SJSA1 (cell line): ENCODE measurements at regions not wholly inside any gene's neighbourhood (a gene's known extent, or its start where the extent isn't known, plus 50 kb on each side); places are given as distances from the start of the nearest gene placed in this dataset.
"Not testable (repeated sequence)": the region's sequence is repeated elsewhere in the genome, so short reads cannot be mapped to it uniquely, and the experiment has no call there.

Experiments
- DNase-seq, 2 experiments: peaks; one replicate each; pipeline ENCODE4 v3.0.0-alpha.2; 2015 to 2020; ENCODE audit warnings: low spot score in 2 of 2, low read depth in 1 of 2
- H3K27ac ChIP-seq: fragments of 250-450 bp; sonication (Bioruptor Pico); 2 replicates; pipeline ENCODE4 v1.5.1; 2020; ENCODE audit warnings: mild to moderate bottlenecking, moderate library complexity
- H3K27me3 ChIP-seq: fragments of 250-450 bp; sonication (Bioruptor Pico); replicated peaks from 2 replicates; pipeline ENCODE4 v1.5.1; 2020; ENCODE audit warnings: mild to moderate bottlenecking, moderate library complexity
- H3K36me3 ChIP-seq: fragments of 250-450 bp; sonication (Bioruptor Pico); 2 replicates; pipeline ENCODE4 v1.5.1; 2020; ENCODE audit warnings: mild to moderate bottlenecking
- H3K4me1 ChIP-seq: fragments of 250-450 bp; sonication (Bioruptor Pico); replicated peaks from 2 replicates; pipeline ENCODE4 v1.6.1; 2021; ENCODE audit warnings: mild to moderate bottlenecking
- H3K4me3 ChIP-seq: fragments of 250-450 bp; sonication (Bioruptor Pico); 2 replicates; pipeline ENCODE4 v1.5.1; 2020; ENCODE audit warnings: mild to moderate bottlenecking
- H3K9me3 ChIP-seq: fragments of 250-450 bp; sonication (Bioruptor Pico); replicated peaks from 2 replicates; pipeline ENCODE4 v1.5.1; 2020; ENCODE audit warnings: mild to moderate bottlenecking

- Histone ChIP-seq H3K27me3 (peaks cover 22% of the 10 kb centered on the region), H3K4me1 (no peaks in the 10 kb centered on the region), H3K36me3 (no peaks in the 10 kb centered on the region), H3K4me3 (no peak overlapping the region), H3K27ac (no peak overlapping the region), H3K9me3 (no peaks in the 10 kb centered on the region)
- no peak for DNase-seq
Observed at GRCh38 chr10:2772135-2772534, 295.2 kb upstream of the PFKP start.

GRCh38 chr10:2767293-2767692 lies 300.1 kb upstream of the PFKP start:
- H3K4me3 ChIP-seq, H3K9me3 ChIP-seq, H3K36me3 ChIP-seq, H3K4me1 ChIP-seq, H3K27ac ChIP-seq, DNase-seq: not testable (repeated sequence)
- H3K27me3 ChIP-seq = peaks cover 20% of the 10 kb centered on the region

- H3K27me3 ChIP-seq = peaks cover 22% of the 10 kb centered on the region
- no peak for DNase-seq
- H3K36me3 ChIP-seq = no peaks in the 10 kb centered on the region
- H3K9me3 ChIP-seq = no peaks in the 10 kb centered on the region
- no peak overlapping the region for H3K4me3 ChIP-seq
- H3K4me1 ChIP-seq = no peaks in the 10 kb centered on the region
- H3K27ac ChIP-seq = no peak overlapping the region
Observed at GRCh38 chr10:2761971-2762370, 305.4 kb upstream of the PFKP start.

GRCh38 chr10:2761311-2761710 lies 306.0 kb upstream of the PFKP start:
- no peak for DNase-seq
- peaks cover 22% of the 10 kb centered on the region for H3K27me3 ChIP-seq
- H3K9me3 ChIP-seq = no peaks in the 10 kb centered on the region
- H3K36me3 ChIP-seq = no peaks in the 10 kb centered on the region
- no peaks in the 10 kb centered on the region for H3K4me1 ChIP-seq
- H3K27ac ChIP-seq = no peak overlapping the region
- no peak overlapping the region for H3K4me3 ChIP-seq

GRCh38 chr10:2760736-2761135 lies 306.6 kb upstream of the PFKP start:
- no peak overlapping the region for H3K4me3 ChIP-seq
- no peaks in the 10 kb centered on the region for H3K4me1 ChIP-seq
- H3K27me3 ChIP-seq = peaks cover 19% of the 10 kb centered on the region
- no peak overlapping the region for H3K27ac ChIP-seq
- no peaks in the 10 kb centered on the region for H3K9me3 ChIP-seq
- DNase-seq = no peak
- no peaks in the 10 kb centered on the region for H3K36me3 ChIP-seq

- Histone ChIP-seq H3K4me1 (no peaks in the 10 kb centered on the region), H3K27ac (no peak overlapping the region)
Observed at GRCh38 chr10:2759233-2759632, 308.1 kb upstream of the PFKP start.

GRCh38 chr10:2754943-2755342 lies 312.4 kb upstream of the PFKP start:
- no peak overlapping the region for H3K4me3 ChIP-seq
- no peak for DNase-seq
- no peaks in the 10 kb centered on the region for H3K4me1 ChIP-seq
- no peaks in the 10 kb centered on the region for H3K9me3 ChIP-seq
- H3K36me3 ChIP-seq = no peaks in the 10 kb centered on the region
- peaks cover 27% of the 10 kb centered on the region for H3K27me3 ChIP-seq
- no peak overlapping the region for H3K27ac ChIP-seq

More at GRCh38 chr10:2759233-2759632, 308.1 kb upstream of the PFKP start:
- no peak for DNase-seq
- Histone ChIP-seq H3K4me3 (no peak overlapping the region), H3K36me3 (no peaks in the 10 kb centered on the region), H3K27me3 (peaks cover 13% of the 10 kb centered on the region; the same call in 1 of the 2 replicates), H3K9me3 (no peaks in the 10 kb centered on the region)

GRCh38 chr10:2748287-2748686 lies 319.1 kb upstream of the PFKP start:
- Histone ChIP-seq H3K4me3 (no peak overlapping the region), H3K36me3 (no peaks in the 10 kb centered on the region), H3K4me1 (no peaks in the 10 kb centered on the region), H3K27me3 (peaks cover 31% of the 10 kb centered on the region), H3K27ac (no peak overlapping the region), H3K9me3 (no peaks in the 10 kb centered on the region)
- DNase-seq = no peak

- Histone ChIP-seq H3K4me3 (no peak overlapping the region), H3K27me3 (peaks cover 26% of the 10 kb centered on the region), H3K27ac (no peak overlapping the region), H3K36me3 (no peaks in the 10 kb centered on the region), H3K9me3 (no peaks in the 10 kb centered on the region), H3K4me1 (no peaks in the 10 kb centered on the region)
- no peak for DNase-seq
Observed at GRCh38 chr10:2746638-2747037, 320.7 kb upstream of the PFKP start.

GRCh38 chr10:2745666-2746065 lies 321.7 kb upstream of the PFKP start:
- Histone ChIP-seq H3K4me3 (no peak overlapping the region), H3K27me3 (peaks cover 21% of the 10 kb centered on the region), H3K36me3 (no peaks in the 10 kb centered on the region), H3K9me3 (no peaks in the 10 kb centered on the region), H3K4me1 (no peaks in the 10 kb centered on the region), H3K27ac (no peak overlapping the region)
- no peak for DNase-seq

GRCh38 chr10:2744547-2745200 lies 322.7 kb upstream of the PFKP start:
- Histone ChIP-seq H3K27me3 (peaks cover 16% of the 10 kb centered on the region), H3K36me3 (no peaks in the 10 kb centered on the region), H3K4me1 (no peaks in the 10 kb centered on the region), H3K4me3 (no peak overlapping the region), H3K9me3 (no peaks in the 10 kb centered on the region), H3K27ac (no peak overlapping the region)
- no peak for DNase-seq

- no peak overlapping the region for H3K27ac ChIP-seq
Observed at GRCh38 chr10:2734603-2735002, 332.7 kb upstream of the PFKP start.

GRCh38 chr10:2733278-2733963 lies 333.9 kb upstream of the PFKP start:
- H3K9me3 ChIP-seq = no peaks in the 10 kb centered on the region
- H3K4me3 ChIP-seq = no peak overlapping the region
- H3K4me1 ChIP-seq = no peaks in the 10 kb centered on the region
- H3K27ac ChIP-seq = no peak overlapping the region
- peaks cover 24% of the 10 kb centered on the region for H3K27me3 ChIP-seq
- no peak for DNase-seq
- no peaks in the 10 kb centered on the region for H3K36me3 ChIP-seq

More at GRCh38 chr10:2734603-2735002, 332.7 kb upstream of the PFKP start:
- Histone ChIP-seq H3K4me1 (no peaks in the 10 kb centered on the region), H3K36me3 (no peaks in the 10 kb centered on the region), H3K27me3 (peaks cover 22% of the 10 kb centered on the region), H3K9me3 (no peaks in the 10 kb centered on the region), H3K4me3 (no peak overlapping the region)
- DNase-seq = no peak

GRCh38 chr10:2731940-2732339 lies 335.4 kb upstream of the PFKP start:
- Histone ChIP-seq H3K36me3 (no peaks in the 10 kb centered on the region), H3K27me3 (peaks cover 33% of the 10 kb centered on the region), H3K9me3 (no peaks in the 10 kb centered on the region), H3K4me3 (no peak overlapping the region), H3K27ac (no peak overlapping the region), H3K4me1 (no peaks in the 10 kb centered on the region)
- DNase-seq = no peak
